ENCODE measurements at regions not wholly inside any gene's neighbourhood (a gene's known extent, or its start where the extent isn't known, plus 50 kb on each side); places are given as distances from the start of the nearest gene placed in this dataset.

DNA sequence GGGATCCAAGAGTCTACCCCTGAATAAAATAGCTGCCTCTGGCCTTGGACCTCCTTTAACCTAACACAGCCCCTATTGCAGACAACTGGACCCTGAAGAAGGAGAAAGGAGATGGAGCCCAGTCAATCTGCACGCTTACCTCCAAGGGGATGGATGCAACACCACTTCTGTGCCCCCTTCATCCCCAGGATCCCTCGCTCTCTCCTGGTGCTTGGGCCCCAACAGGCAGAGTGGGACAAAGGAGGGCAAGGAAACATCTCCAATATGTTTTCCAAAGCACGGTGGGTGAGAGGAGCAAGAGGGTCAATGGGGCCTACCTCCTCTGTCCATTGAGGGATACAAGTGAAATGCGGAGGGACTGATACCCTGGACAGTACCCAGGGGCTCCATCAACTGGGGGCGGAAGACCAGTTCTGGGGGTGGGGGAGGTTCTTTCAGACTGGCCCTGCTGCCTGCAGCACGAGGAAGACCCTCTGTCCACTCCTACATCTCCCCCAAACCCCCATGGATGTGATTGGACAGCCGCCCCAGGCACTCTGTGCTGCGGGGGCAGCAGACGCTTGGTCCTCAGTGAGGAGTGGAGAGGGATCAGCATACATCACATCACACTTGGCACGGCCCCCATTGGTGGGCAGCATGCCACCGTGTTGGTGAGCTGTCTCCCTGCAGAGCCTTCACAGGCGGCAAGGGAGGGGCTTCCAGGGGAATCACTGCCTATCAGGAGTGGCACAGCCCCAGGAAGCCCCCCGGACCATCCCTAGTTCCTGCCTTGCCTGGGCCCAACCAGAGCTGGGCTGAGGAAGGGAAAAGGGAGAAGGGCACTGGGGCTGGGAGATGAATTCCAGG, 70.6 kb downstream of the MRPL14 start:
- Histone ChIP-seq H3K4me3 (ENCODE audit: low read depth in 1 of 5, low read length in 5 of 5) (no peak overlapping the region), H3K27me3 (ENCODE audit: control insufficient read depth in 5 of 5, insufficient read depth in 4 of 5, low read length in 5 of 5) (no peaks in the 10 kb centered on the region), H3K27ac (ENCODE audit: low read depth, low read length) (no peak overlapping the region), H3K9ac (ENCODE audit: low read length in 5 of 5) (no peak overlapping the region), H3K9me3 (ENCODE audit: control insufficient read depth in 5 of 5, low read length in 5 of 5) (no peaks in the 10 kb centered on the region), H3K36me3 (ENCODE audit: control insufficient read depth in 5 of 5, insufficient read depth in 5 of 5, low read length in 5 of 5) (no peaks in the 10 kb centered on the region), H3K4me1 (ENCODE audit: control insufficient read depth in 5 of 5, insufficient read depth in 5 of 5, low read length in 5 of 5) (peaks cover 8 to 53% (median 30%) of the 10 kb centered on the region in 5 donors)

DNA sequence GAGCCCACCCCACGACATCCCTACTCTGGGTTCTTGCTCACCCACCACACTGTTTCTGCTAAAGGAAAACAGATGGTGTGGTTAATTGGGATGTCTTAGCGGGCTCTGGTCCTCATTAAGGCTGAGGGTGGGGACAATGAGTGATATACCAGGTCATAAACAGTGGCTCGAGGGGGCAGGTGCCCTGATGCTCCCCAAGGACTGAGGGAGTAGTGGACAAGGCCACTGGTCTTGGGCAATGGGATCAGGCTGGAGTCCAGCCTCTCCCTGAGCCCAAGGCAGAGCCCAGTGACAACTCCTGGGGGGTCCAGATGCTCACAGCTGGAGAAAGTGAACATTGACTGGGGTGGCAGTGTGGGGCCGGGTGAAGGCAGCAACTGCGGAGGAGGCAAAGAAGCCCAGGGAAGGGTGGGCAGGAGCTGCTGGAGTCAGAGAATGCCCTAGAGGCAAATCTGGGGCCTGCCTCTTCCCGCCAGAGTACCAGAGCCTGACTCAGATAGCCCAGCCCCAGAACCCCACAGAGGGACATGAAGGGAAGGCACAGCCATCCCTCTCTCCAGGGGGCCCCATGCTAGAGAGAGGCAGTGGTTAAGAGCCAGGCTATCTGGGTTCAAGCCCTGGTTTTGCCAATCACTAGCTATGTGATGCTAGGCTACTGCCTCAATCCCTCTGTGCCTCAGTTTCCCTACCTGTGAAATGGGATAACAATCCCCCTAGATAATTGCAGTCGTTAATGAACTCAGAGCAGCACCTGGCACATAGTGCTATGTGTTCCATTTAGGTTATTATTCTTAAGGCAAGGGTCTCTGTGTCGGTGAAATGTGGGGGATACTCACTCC, 72.3 kb downstream of the MRPL14 start:
- no peak overlapping the region for H3K4me3 ChIP-seq (ENCODE audit: low read depth in 1 of 5, low read length in 5 of 5)
- H3K4me1 ChIP-seq (ENCODE audit: control insufficient read depth in 5 of 5, insufficient read depth in 5 of 5, low read length in 5 of 5), result peaks cover 8 to 47% (median 30%) of the 10 kb centered on the region in 5 donors
- H3K27ac ChIP-seq (ENCODE audit: low read depth, low read length), result no peak overlapping the region
- no peaks in the 10 kb centered on the region for H3K36me3 ChIP-seq (ENCODE audit: control insufficient read depth in 5 of 5, insufficient read depth in 5 of 5, low read length in 5 of 5)
- no peaks in the 10 kb centered on the region for H3K9me3 ChIP-seq (ENCODE audit: control insufficient read depth in 5 of 5, low read length in 5 of 5)
- H3K27me3 ChIP-seq (ENCODE audit: control insufficient read depth in 5 of 5, insufficient read depth in 4 of 5, low read length in 5 of 5), result no peaks in the 10 kb centered on the region
- no peak overlapping the region for H3K9ac ChIP-seq (ENCODE audit: low read length in 5 of 5)

DNA sequence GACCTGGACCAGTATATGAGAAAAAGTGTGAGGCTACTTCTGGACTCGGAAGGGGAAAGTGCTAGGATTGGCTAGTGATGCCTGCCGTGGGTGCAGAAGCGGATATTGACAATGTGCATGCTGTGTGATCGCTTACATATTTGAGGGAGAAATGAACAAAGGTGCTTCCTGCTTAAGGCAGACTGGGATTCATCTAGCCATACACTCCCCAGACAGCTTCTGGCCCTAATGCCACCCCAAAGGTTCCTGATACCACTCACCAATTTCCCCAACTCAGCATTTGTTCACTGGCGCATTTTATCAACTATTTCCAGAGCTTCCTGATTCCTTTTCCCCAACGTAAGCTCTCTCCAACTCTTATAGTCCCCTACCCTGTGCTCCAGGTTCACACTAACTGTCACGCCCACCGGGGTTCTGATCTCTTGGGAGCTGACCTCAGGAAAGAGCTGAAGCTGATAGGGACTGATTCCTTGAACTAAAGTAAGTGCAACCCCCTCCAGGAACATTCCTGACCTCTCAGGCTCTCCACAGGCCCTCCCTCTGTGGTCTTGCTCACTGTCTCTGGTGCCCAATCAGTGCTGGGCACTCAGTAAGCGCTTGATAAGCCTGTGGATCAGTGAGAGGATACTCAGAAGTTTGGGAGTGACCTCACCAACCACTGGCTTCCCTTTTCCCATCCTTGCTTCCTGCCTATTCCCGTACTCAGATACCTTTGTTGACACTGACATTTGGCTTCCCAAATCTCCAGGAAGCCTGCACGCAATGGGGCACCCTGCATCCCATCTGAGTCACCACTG, 73.3 kb downstream of the MRPL14 start:
- no peak overlapping the region for H3K4me3 ChIP-seq (ENCODE audit: low read depth in 1 of 5, low read length in 5 of 5)
- no peaks in the 10 kb centered on the region for H3K36me3 ChIP-seq (ENCODE audit: control insufficient read depth in 5 of 5, insufficient read depth in 5 of 5, low read length in 5 of 5)
- no peak overlapping the region for H3K27ac ChIP-seq (ENCODE audit: low read depth, low read length)
- no peaks in the 10 kb centered on the region for H3K9me3 ChIP-seq (ENCODE audit: control insufficient read depth in 5 of 5, low read length in 5 of 5)
- peaks cover 4 to 39% (median 21%) of the 10 kb centered on the region in 5 donors for H3K4me1 ChIP-seq (ENCODE audit: control insufficient read depth in 5 of 5, insufficient read depth in 5 of 5, low read length in 5 of 5)
- no peak overlapping the region for H3K9ac ChIP-seq (ENCODE audit: low read length in 5 of 5)
- no peaks in the 10 kb centered on the region for H3K27me3 ChIP-seq (ENCODE audit: control insufficient read depth in 5 of 5, insufficient read depth in 4 of 5, low read length in 5 of 5)

DNA sequence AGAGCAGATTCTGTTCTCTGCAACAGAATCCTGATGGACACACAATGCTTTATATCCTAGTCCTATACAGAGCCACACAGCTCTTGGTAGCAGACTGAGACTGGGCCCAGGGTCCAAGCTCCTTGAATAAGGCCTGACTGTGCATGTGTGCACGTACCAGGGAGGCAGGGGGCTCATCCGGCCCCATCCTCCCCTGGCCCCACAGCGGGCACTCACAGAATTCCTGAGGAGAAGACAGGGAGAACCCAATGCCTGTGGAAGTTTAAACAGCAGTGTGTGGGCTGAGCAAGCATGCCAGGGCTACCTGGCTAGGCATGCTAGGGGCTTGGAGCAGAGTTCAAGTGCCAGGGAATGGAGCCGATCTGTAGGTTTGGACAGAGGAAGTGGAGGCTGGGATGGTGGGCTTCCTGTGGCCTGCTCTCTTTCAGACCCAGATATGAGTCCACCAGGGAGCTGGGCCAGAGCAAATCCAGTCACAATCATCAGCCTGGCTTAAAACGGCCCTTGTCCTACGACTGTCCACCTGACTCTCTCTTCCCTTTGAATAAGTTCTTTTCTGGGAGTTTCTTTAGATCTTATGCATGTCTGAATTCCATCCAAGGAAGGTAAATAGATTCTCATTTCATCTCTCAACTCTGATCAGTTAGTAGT, 74.0 kb downstream of the MRPL14 start:
- Histone ChIP-seq H3K4me1 (ENCODE audit: control insufficient read depth in 5 of 5, insufficient read depth in 5 of 5, low read length in 5 of 5) (peaks cover 2 to 32% (median 14%) of the 10 kb centered on the region in 5 donors), H3K4me3 (ENCODE audit: low read depth in 1 of 5, low read length in 5 of 5) (no peak overlapping the region), H3K36me3 (ENCODE audit: control insufficient read depth in 5 of 5, insufficient read depth in 5 of 5, low read length in 5 of 5) (no peaks in the 10 kb centered on the region), H3K9ac (ENCODE audit: low read length in 5 of 5) (no peak overlapping the region), H3K27me3 (ENCODE audit: control insufficient read depth in 5 of 5, insufficient read depth in 4 of 5, low read length in 5 of 5) (no peaks in the 10 kb centered on the region), H3K27ac (ENCODE audit: low read depth, low read length) (no peak overlapping the region), H3K9me3 (ENCODE audit: control insufficient read depth in 5 of 5, low read length in 5 of 5) (no peaks in the 10 kb centered on the region)

DNA sequence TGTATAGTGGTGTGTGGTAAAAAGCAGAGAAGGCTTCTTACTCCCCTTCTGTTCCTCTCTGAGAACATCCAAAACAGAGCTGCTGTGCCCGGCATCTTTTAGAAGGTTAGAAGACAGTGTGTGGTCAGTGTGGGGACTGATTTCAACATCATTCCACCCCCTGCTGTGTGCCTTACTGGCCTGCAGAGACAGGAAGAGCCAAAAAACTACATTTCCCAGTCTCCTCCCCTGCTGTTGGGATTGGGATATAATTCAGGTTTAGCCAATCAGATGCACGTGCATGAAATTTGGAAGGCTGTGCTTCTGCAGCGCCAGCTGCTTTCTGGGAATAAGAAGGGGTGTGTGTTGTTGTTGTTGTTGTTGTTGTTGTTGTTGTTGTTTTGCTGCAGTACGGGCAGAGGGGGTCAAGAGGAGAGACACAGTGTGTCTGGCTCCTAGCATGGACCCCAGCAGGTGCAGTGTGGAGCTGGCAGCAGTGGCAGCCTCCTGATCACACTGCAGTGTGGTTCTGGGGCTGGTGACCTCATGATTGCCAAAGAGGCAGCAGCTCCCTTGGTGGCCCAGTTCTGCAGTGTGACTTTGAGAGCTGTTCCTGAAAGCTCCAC, 74.7 kb downstream of the MRPL14 start:
- Histone ChIP-seq H3K9ac (ENCODE audit: low read length in 5 of 5) (no peak overlapping the region), H3K27me3 (ENCODE audit: control insufficient read depth in 5 of 5, insufficient read depth in 4 of 5, low read length in 5 of 5) (no peaks in the 10 kb centered on the region), H3K9me3 (ENCODE audit: control insufficient read depth in 5 of 5, low read length in 5 of 5) (no peaks in the 10 kb centered on the region), H3K4me3 (ENCODE audit: low read depth in 1 of 5, low read length in 5 of 5) (no peak overlapping the region), H3K4me1 (ENCODE audit: control insufficient read depth in 5 of 5, insufficient read depth in 5 of 5, low read length in 5 of 5) (peaks cover 2 to 25% (median 8%) of the 10 kb centered on the region in 5 donors), H3K36me3 (ENCODE audit: control insufficient read depth in 5 of 5, insufficient read depth in 5 of 5, low read length in 5 of 5) (no peaks in the 10 kb centered on the region), H3K27ac (ENCODE audit: low read depth, low read length) (no peak overlapping the region)

DNA sequence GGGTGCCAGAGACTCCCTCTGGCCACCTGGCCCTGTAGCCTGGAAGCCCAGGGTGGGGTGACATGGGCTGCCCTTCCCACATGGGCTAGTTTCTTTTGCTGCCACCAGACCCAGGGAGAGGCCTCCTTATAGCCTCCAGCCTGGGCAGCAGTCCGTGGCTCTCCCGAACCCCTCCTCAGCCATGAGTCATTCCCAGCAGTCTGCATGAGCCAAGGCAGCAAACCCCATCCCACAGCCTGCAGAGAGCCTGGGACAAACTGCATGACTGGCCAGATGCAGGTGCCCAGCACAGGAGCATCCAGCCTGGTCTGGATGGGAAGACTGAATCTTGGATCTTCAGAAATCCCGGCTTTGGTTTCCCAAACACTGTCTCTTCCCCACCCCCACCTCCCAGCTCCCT, 75.7 kb downstream of the MRPL14 start:
- Histone ChIP-seq H3K27me3 (ENCODE audit: control insufficient read depth in 5 of 5, insufficient read depth in 4 of 5, low read length in 5 of 5) (peaks cover 0 to 3% (median 0%) of the 10 kb centered on the region in 5 donors), H3K9me3 (ENCODE audit: control insufficient read depth in 5 of 5, low read length in 5 of 5) (no peaks in the 10 kb centered on the region), H3K4me3 (ENCODE audit: low read depth in 1 of 5, low read length in 5 of 5) (no peak overlapping the region), H3K9ac (ENCODE audit: low read length in 5 of 5) (no peak overlapping the region), H3K27ac (ENCODE audit: low read depth, low read length) (no peak overlapping the region), H3K4me1 (ENCODE audit: control insufficient read depth in 5 of 5, insufficient read depth in 5 of 5, low read length in 5 of 5) (peaks cover 2 to 19% (median 7%) of the 10 kb centered on the region in 5 donors), H3K36me3 (ENCODE audit: control insufficient read depth in 5 of 5, insufficient read depth in 5 of 5, low read length in 5 of 5) (no peaks in the 10 kb centered on the region)

DNA sequence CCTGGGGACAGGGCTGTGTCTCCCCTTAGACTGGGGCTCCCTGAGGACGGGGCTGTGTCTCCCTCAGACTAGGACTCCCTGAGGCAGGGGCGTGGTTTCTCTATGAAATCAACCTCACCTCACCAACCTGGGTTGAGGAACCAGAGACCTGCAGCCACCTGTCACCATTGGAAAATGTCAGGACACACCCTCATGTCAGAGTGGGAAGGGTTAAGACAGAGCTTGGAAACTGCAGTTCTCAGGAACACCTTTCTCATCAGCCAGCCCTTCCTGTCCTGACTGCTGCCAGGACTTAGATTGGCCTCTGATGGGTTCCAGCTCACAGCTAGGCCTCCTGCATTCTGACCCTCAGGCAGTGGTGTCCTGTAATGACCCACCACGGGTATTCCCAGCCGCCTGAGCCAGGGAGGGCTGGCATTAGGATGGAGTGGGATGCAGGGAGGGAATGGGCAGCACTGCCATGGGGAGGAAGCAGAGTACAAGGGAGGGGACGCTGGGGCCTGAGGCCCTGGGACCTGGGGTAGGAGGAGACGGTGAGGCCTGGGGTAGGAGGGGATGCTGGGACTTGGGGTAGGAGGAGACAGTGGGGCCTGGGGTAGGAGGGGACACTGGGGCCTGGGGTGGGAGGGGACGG, 76.3 kb downstream of the MRPL14 start:
- no peak overlapping the region for H3K4me3 ChIP-seq (ENCODE audit: low read depth in 1 of 5, low read length in 5 of 5)
- peaks cover 0 to 4% (median 0%) of the 10 kb centered on the region in 5 donors for H3K27me3 ChIP-seq (ENCODE audit: control insufficient read depth in 5 of 5, insufficient read depth in 4 of 5, low read length in 5 of 5)
- H3K36me3 ChIP-seq (ENCODE audit: control insufficient read depth in 5 of 5, insufficient read depth in 5 of 5, low read length in 5 of 5), result no peaks in the 10 kb centered on the region
- H3K9me3 ChIP-seq (ENCODE audit: control insufficient read depth in 5 of 5, low read length in 5 of 5), result no peaks in the 10 kb centered on the region
- H3K4me1 ChIP-seq (ENCODE audit: control insufficient read depth in 5 of 5, insufficient read depth in 5 of 5, low read length in 5 of 5), result peaks cover 2 to 19% (median 7%) of the 10 kb centered on the region in 5 donors
- no peak overlapping the region for H3K9ac ChIP-seq (ENCODE audit: low read length in 5 of 5)
- no peak overlapping the region for H3K27ac ChIP-seq (ENCODE audit: low read depth, low read length)

DNA sequence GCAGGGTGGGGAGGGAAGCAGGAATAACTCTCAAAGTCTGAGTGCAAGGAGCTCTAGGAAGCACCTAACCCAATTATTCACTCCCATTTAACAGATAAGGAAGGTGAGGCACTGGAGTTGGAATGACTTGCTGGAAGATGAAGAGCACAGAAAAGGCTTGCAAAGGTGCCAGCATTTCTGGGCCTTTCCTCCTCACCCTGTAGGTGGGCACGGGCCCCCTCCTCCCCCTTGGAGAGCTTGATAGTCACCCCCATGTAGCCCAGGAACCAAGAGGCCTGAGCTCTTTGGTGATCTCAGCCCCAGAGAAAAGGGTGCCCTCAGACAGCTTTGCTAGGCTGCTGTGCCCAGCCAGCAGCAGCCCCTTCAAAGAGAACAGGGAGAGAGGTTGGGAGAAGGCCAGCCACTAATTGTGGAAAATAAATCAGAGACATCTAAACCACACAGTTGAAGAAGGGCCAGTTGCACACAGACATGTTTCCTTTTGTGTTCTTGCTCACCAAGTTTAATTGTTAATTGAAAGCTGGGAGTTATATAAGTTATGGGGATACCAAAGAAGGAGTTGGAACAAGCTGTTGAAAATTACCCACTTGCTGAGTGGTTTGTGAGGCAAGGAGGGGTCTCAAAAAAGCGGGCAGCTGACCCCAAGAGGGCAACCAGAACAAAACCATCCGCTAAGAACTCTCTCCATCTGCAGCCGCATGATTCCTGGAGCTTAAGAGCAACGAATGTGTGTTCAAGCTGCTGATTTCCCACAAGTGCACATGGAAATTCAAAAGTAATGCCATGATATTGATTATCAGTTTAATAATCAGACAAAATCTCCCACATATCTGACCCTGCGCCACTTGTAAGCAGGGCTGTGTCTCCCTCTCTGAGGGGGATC, 77.0 kb downstream of the MRPL14 start:
- Histone ChIP-seq H3K4me3 (ENCODE audit: low read depth in 1 of 5, low read length in 5 of 5) (no peak overlapping the region), H3K9ac (ENCODE audit: low read length in 5 of 5) (no peak overlapping the region), H3K9me3 (ENCODE audit: control insufficient read depth in 5 of 5, low read length in 5 of 5) (no peaks in the 10 kb centered on the region), H3K27ac (ENCODE audit: low read depth, low read length) (no peak overlapping the region), H3K27me3 (ENCODE audit: control insufficient read depth in 5 of 5, insufficient read depth in 4 of 5, low read length in 5 of 5) (peaks cover 0 to 4% (median 0%) of the 10 kb centered on the region in 5 donors), H3K4me1 (ENCODE audit: control insufficient read depth in 5 of 5, insufficient read depth in 5 of 5, low read length in 5 of 5) (peaks cover 2 to 19% (median 7%) of the 10 kb centered on the region in 5 donors), H3K36me3 (ENCODE audit: control insufficient read depth in 5 of 5, insufficient read depth in 5 of 5, low read length in 5 of 5) (no peaks in the 10 kb centered on the region)
